Breast epithelium (tissue), 3 donors: ENCODE measurements at regions not wholly inside any gene's neighbourhood (a gene's known extent, or its start where the extent isn't known, plus 50 kb on each side); places are given as distances from the start of the nearest gene placed in this dataset.

ENCODE experiments used
- POLR2A ChIP-seq: fragments of 450-650 bp; IDR thresholded peaks from one replicate; pipeline ENCODE4 v1.6.1; 2016; ENCODE audit warnings: antibody characterized with exemption, mild to moderate bottlenecking, moderate library complexity
- TF ChIP-seq, protein P1 (sequence below), 3 donors: fragments of 450-650 bp; IDR thresholded peaks; one replicate each; pipeline ENCODE4 v1.5.1; 2016 to 2017; ENCODE audit warnings: antibody characterized with exemption in 3 of 3, mild to moderate bottlenecking in 3 of 3, moderate library complexity in 3 of 3

DNA sequence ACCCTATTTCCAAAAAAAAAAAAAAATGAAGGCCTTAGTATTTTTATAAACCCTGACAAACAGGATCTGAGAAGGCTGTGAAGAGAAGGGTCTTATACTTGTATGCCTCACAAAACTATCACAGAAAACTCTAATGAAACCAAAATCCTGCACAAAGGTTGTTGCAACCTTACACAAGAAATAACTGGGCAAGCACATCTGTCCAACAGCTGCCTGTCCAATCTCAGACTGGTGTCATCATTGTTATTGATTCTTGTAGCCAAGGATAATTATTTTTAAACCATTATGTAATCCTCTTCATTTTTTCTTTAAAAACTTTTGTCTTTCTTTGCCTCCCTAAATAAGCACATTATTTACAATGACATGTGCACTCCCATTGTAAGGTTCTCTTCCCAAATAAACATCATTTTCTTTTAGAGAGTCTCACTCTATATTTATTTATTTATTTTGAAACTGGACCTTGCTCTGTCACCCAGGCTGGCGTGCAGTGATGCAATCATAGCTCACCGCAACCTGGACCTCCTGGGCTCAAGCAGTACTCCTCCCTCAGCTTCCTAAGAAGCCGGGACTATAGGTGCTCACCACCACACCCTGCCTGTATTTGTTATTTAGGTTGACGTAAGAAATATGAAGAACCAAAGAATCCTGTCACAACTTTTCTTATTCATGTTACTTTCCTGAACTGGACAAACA, 697.1 kb downstream of the DOK5 start:
- TF ChIP-seq POLR2A, result no peak
- TF ChIP-seq, protein P1, sequence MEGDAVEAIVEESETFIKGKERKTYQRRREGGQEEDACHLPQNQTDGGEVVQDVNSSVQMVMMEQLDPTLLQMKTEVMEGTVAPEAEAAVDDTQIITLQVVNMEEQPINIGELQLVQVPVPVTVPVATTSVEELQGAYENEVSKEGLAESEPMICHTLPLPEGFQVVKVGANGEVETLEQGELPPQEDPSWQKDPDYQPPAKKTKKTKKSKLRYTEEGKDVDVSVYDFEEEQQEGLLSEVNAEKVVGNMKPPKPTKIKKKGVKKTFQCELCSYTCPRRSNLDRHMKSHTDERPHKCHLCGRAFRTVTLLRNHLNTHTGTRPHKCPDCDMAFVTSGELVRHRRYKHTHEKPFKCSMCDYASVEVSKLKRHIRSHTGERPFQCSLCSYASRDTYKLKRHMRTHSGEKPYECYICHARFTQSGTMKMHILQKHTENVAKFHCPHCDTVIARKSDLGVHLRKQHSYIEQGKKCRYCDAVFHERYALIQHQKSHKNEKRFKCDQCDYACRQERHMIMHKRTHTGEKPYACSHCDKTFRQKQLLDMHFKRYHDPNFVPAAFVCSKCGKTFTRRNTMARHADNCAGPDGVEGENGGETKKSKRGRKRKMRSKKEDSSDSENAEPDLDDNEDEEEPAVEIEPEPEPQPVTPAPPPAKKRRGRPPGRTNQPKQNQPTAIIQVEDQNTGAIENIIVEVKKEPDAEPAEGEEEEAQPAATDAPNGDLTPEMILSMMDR (IDR thresholded peaks at IDR 0.05), result no peak
